SK-N-SH (cell line): ENCODE measurements at regions not wholly inside any gene's neighbourhood (a gene's known extent, or its start where the extent isn't known, plus 50 kb on each side); places are given as distances from the start of the nearest gene placed in this dataset.

Experiments used
- CTCF ChIA-PET: fragments of 300-600, 350-600 bp; formaldehyde crosslinking; extraction: SDS; loops from one replicate; lab custom pipeline; 2021; lab: Yijun Ruan, JAX
- POLR2A ChIA-PET: fragments of 350-600 bp; sonication (Branson Sonifier 250); formaldehyde crosslinking; extraction: SDS; loops from one replicate; lab custom pipeline; 2020; ENCODE audit warnings: antibody characterized with exemption, inconsistent platforms; lab: Yijun Ruan, JAX
- DNase-seq: peaks from one replicate; pipeline ENCODE4 v3.0.0; 2012
- H2AFZ ChIP-seq: fragments of 200-600 bp; sonication (generic); 2 replicates; pipeline ENCODE4 v1.8.1; 2016; ENCODE audit warnings: antibody characterized with exemption, mild to moderate bottlenecking, low read depth
- H3F3A ChIP-seq: fragments of 200-600 bp; sonication (generic); replicated peaks from 2 replicates; pipeline ENCODE3; 2016; ENCODE audit warnings: antibody characterized with exemption, mild to moderate bottlenecking; ENCODE audit not compliant: insufficient read depth
- H3K27ac ChIP-seq, 2 experiments: fragments of 200-500 bp in 1 of 2; fragments of 200-600 bp in 1 of 2; sonication (Bioruptor generic) in 1 of 2; sonication (generic), shearing (Covaris generic) in 1 of 2; 2 replicates each; pipeline versions ENCODE4 v1.5.1 to v1.6.1; 2014 to 2016; ENCODE audit warnings: low read depth in 2 of 2, inconsistent platforms in 1 of 2, low read length in 1 of 2, mild to moderate bottlenecking in 1 of 2, mixed read lengths in 1 of 2
- H3K27me3 ChIP-seq: fragments of 200-600 bp; sonication (generic), shearing (Covaris generic); 2 replicates; pipeline ENCODE4 v1.6.1; 2016; ENCODE audit warnings: mixed run types; ENCODE audit not compliant: insufficient read depth
- H3K36me3 ChIP-seq, 2 experiments: fragments of 200-500 bp in 1 of 2; fragments of 200-600 bp in 1 of 2; sonication (Bioruptor generic) in 1 of 2; sonication (generic) in 1 of 2; replicated peaks in 1 of 2; 2 replicates each; pipeline versions ENCODE3 to v1.5.1; 2014 to 2016; ENCODE audit warnings: low read length in 1 of 2, mild to moderate bottlenecking in 1 of 2; ENCODE audit not compliant: insufficient read depth in 2 of 2, control insufficient read depth in 1 of 2
- H3K4me1 ChIP-seq, 2 experiments: fragments of 200-500 bp in 1 of 2; fragments of 200-600 bp in 1 of 2; sonication (Bioruptor generic) in 1 of 2; sonication (generic), shearing (Covaris generic) in 1 of 2; 2 replicates each; pipeline versions ENCODE4 v1.5.1 to v1.6.1; 2014 to 2016; ENCODE audit warnings: low read depth in 1 of 2, low read length in 1 of 2, mixed run types in 1 of 2; ENCODE audit not compliant: insufficient read depth in 2 of 2, control insufficient read depth in 1 of 2
- H3K4me2 ChIP-seq: fragments of 200-600 bp; sonication (generic), shearing (Covaris generic); 2 replicates; pipeline ENCODE4 v1.6.1; 2017; ENCODE audit warnings: mixed run types
- H3K4me3 ChIP-seq, 2 experiments: fragments of 200-500 bp in 1 of 2; fragments of 200-600 bp in 1 of 2; sonication (Bioruptor generic) in 1 of 2; sonication (generic), shearing (Covaris generic) in 1 of 2; 2 replicates each; pipeline versions ENCODE4 v1.5.1 to v1.8.1; 2014 to 2016; ENCODE audit warnings: low read depth in 2 of 2, inconsistent platforms in 1 of 2, low read length in 1 of 2, mild to moderate bottlenecking in 1 of 2, mixed read lengths in 1 of 2, moderate library complexity in 1 of 2
- H3K79me2 ChIP-seq: fragments of 200-600 bp; sonication (generic); 2 replicates; pipeline ENCODE4 v1.8.1; 2017; ENCODE audit warnings: mild to moderate bottlenecking; ENCODE audit not compliant: insufficient read depth
- H3K9ac ChIP-seq: fragments of 200-600 bp; sonication (generic); 2 replicates; pipeline ENCODE4 v1.6.1; 2017; ENCODE audit warnings: mixed run types
- H3K9me2 ChIP-seq: fragments of 200-600 bp; sonication (generic); 2 replicates; pipeline ENCODE4 v1.6.1; 2017; ENCODE audit warnings: mixed run types
- H3K9me3 ChIP-seq: fragments of 200-600 bp; sonication (generic); 2 replicates; pipeline ENCODE4 v1.6.1; 2017; ENCODE audit warnings: mixed run types, mild to moderate bottlenecking, moderate library complexity
- H4K20me1 ChIP-seq: fragments of 200-600 bp; sonication (generic); 2 replicates; pipeline ENCODE4 v1.6.1; 2017; ENCODE audit warnings: mild to moderate bottlenecking, mixed run types; ENCODE audit not compliant: insufficient read depth
- CHD2 ChIP-seq: fragments of 150-350 bp; IDR thresholded peaks from 2 replicates; pipeline ENCODE4 v1.6.1; 2018; ENCODE audit warnings: low read length; ENCODE audit not compliant: partially characterized antibody
- EP300 ChIP-seq, 2 experiments: IDR thresholded peaks; 2 replicates each; pipeline versions ENCODE4 v1.4.0 to v1.6.1; 2012; ENCODE audit warnings: borderline replicate concordance in 1 of 2, low read depth in 1 of 2, low read length in 1 of 2
- EZH2phosphoT487 ChIP-seq: fragments of 200-600 bp; sonication (generic); IDR thresholded peaks from 2 replicates; pipeline ENCODE4 v1.6.1; 2017; ENCODE audit warnings: low read depth, mixed run types, mild to moderate bottlenecking, antibody characterized with exemption, moderate library complexity, borderline replicate concordance
- GABPA ChIP-seq: IDR thresholded peaks from 2 replicates; pipeline ENCODE4 v1.4.0; 2012; ENCODE audit warnings: low read depth, mild to moderate bottlenecking
- JUND ChIP-seq: IDR thresholded peaks from 2 replicates; pipeline ENCODE4 v1.4.0; 2012
- MEF2A ChIP-seq: IDR thresholded peaks from 2 replicates; pipeline ENCODE4 v1.4.0; 2012; ENCODE audit warnings: low read depth, borderline replicate concordance
- MXI1 ChIP-seq: IDR thresholded peaks from 2 replicates; pipeline ENCODE4 v1.6.1; 2012; ENCODE audit warnings: mild to moderate bottlenecking, low read depth, low read length, improper control_type of control experiment
- NFIC ChIP-seq: IDR thresholded peaks from 2 replicates; pipeline ENCODE4 v1.4.0; 2012; ENCODE audit warnings: borderline replicate concordance
- NRF1 ChIP-seq: IDR thresholded peaks from 2 replicates; pipeline ENCODE4 v1.6.1; 2012; ENCODE audit warnings: low read depth, mild to moderate bottlenecking, low read length
- POLR2AphosphoS5 ChIP-seq: IDR thresholded peaks from 2 replicates; pipeline ENCODE4 v1.6.1; 2012; ENCODE audit warnings: low read depth, low read length
- RAD21 ChIP-seq: IDR thresholded peaks from 2 replicates; pipeline ENCODE4 v1.6.1; 2012; ENCODE audit warnings: mild to moderate bottlenecking, low read length
- RFX5 ChIP-seq: IDR thresholded peaks from 2 replicates; pipeline ENCODE4 v1.6.1; 2012; ENCODE audit warnings: mild to moderate bottlenecking, improper control_type of control experiment, low read length
- TCF12 ChIP-seq: IDR thresholded peaks from 2 replicates; pipeline ENCODE4 v1.4.0; 2012
- WGBS: methylation state at CpG from one replicate; pipeline ENCODE4 v1.1.6; 2017; ENCODE audit warnings: low lambda C conversion rate; 5-methylcytosine and 5-hydroxymethylcytosine counted together
- TF ChIP-seq, protein P1 (sequence below): IDR thresholded peaks from 2 replicates; pipeline ENCODE4; 2012
- TF ChIP-seq, protein P2 (sequence below): fragments of 200-600 bp; sonication (generic); IDR thresholded peaks from 2 replicates; pipeline ENCODE4 v1.6.1; 2017; ENCODE audit warnings: antibody characterized with exemption, mild to moderate bottlenecking, moderate library complexity
- TF ChIP-seq, protein P3 (sequence below): IDR thresholded peaks from 2 replicates; pipeline ENCODE4 v1.6.1; 2012; ENCODE audit warnings: mild to moderate bottlenecking, low read depth, low read length, moderate library complexity

DNA sequence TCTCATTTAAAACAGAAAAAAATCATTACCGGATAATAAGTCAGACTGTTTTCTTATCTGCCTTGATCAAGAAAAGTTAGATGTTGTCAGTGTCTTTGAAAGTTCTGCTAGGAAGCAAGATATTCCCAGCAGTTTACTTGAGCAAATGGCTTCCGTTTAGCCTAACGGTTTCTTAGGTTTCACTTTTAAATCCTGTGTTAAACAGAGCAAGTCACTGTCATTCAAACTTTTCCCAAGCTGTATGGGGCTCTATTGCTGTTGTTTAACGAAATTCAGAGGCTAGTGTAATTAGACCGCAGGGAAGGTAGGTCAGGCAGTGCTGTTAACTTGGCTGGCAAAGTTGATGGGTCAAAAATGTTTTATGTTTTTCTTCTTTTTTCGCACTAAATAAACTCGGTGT is 80.3 kb upstream of the NEIL3 start:
- POLR2A ChIA-PET = no interaction called here
- TF ChIP-seq CHD2 = no peak
- no peak for TF ChIP-seq EP300 (IDR thresholded peaks at IDR 0.05; ENCODE audit: borderline replicate concordance in 1 of 2, low read depth in 1 of 2, low read length in 1 of 2)
- TF ChIP-seq, protein P1, sequence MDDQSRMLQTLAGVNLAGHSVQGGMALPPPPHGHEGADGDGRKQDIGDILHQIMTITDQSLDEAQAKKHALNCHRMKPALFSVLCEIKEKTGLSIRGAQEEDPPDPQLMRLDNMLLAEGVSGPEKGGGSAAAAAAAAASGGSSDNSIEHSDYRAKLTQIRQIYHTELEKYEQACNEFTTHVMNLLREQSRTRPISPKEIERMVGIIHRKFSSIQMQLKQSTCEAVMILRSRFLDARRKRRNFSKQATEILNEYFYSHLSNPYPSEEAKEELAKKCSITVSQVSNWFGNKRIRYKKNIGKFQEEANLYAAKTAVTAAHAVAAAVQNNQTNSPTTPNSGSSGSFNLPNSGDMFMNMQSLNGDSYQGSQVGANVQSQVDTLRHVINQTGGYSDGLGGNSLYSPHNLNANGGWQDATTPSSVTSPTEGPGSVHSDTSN = no peak
- no peak for TF ChIP-seq RFX5
- TF ChIP-seq GABPA = no peak
- no peak for TF ChIP-seq MXI1
- TF ChIP-seq RAD21 = no peak
- TF ChIP-seq, protein P2, sequence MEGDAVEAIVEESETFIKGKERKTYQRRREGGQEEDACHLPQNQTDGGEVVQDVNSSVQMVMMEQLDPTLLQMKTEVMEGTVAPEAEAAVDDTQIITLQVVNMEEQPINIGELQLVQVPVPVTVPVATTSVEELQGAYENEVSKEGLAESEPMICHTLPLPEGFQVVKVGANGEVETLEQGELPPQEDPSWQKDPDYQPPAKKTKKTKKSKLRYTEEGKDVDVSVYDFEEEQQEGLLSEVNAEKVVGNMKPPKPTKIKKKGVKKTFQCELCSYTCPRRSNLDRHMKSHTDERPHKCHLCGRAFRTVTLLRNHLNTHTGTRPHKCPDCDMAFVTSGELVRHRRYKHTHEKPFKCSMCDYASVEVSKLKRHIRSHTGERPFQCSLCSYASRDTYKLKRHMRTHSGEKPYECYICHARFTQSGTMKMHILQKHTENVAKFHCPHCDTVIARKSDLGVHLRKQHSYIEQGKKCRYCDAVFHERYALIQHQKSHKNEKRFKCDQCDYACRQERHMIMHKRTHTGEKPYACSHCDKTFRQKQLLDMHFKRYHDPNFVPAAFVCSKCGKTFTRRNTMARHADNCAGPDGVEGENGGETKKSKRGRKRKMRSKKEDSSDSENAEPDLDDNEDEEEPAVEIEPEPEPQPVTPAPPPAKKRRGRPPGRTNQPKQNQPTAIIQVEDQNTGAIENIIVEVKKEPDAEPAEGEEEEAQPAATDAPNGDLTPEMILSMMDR = no peak
- TF ChIP-seq TCF12 = no peak
- TF ChIP-seq NRF1 = no peak
- TF ChIP-seq JUND = no peak
- no peak for TF ChIP-seq MEF2A
- TF ChIP-seq POLR2AphosphoS5 = no peak
- TF ChIP-seq, protein P3, sequence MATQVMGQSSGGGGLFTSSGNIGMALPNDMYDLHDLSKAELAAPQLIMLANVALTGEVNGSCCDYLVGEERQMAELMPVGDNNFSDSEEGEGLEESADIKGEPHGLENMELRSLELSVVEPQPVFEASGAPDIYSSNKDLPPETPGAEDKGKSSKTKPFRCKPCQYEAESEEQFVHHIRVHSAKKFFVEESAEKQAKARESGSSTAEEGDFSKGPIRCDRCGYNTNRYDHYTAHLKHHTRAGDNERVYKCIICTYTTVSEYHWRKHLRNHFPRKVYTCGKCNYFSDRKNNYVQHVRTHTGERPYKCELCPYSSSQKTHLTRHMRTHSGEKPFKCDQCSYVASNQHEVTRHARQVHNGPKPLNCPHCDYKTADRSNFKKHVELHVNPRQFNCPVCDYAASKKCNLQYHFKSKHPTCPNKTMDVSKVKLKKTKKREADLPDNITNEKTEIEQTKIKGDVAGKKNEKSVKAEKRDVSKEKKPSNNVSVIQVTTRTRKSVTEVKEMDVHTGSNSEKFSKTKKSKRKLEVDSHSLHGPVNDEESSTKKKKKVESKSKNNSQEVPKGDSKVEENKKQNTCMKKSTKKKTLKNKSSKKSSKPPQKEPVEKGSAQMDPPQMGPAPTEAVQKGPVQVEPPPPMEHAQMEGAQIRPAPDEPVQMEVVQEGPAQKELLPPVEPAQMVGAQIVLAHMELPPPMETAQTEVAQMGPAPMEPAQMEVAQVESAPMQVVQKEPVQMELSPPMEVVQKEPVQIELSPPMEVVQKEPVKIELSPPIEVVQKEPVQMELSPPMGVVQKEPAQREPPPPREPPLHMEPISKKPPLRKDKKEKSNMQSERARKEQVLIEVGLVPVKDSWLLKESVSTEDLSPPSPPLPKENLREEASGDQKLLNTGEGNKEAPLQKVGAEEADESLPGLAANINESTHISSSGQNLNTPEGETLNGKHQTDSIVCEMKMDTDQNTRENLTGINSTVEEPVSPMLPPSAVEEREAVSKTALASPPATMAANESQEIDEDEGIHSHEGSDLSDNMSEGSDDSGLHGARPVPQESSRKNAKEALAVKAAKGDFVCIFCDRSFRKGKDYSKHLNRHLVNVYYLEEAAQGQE = no peak
- no peak for TF ChIP-seq EZH2phosphoT487
- no peak for TF ChIP-seq NFIC
- H3K9ac ChIP-seq = peak overlapping the region; percentile 12; the same call in 1 of the 2 replicates
- no peaks in the 10 kb centered on the region for H3K4me1 ChIP-seq
- no peaks in the 10 kb centered on the region for H3K36me3 ChIP-seq
- no peak overlapping the region for H3K27ac ChIP-seq
- CTCF ChIA-PET = interaction anchor here (1.0 kb wide), 1 partner anchor 182 kb away, joined by 3 read pairs; no protein-coding TSS in a partner anchor
- 61% methylated on average over 7 of the region's 7 CpGs for WGBS
- no peaks in the 10 kb centered on the region for H3K9me3 ChIP-seq
- peak overlapping the region; percentile 43; the same call in 1 of the 2 replicates for H3K4me2 ChIP-seq
- no peak for DNase-seq
- no peak overlapping the region for H3K4me3 ChIP-seq
- H2AFZ ChIP-seq = peak overlapping the region; percentile 39
- no peaks in the 10 kb centered on the region for H3K9me2 ChIP-seq
- H4K20me1 ChIP-seq = no peaks in the 10 kb centered on the region
- H3K27me3 ChIP-seq = no peaks in the 10 kb centered on the region
- H3F3A ChIP-seq = no peaks in the 10 kb centered on the region
- no peaks in the 10 kb centered on the region for H3K79me2 ChIP-seq
